ENCODE measurements at regions not wholly inside any gene's neighbourhood (a gene's known extent, or its start where the extent isn't known, plus 50 kb on each side); places are given as distances from the start of the nearest gene placed in this dataset.

DNA sequence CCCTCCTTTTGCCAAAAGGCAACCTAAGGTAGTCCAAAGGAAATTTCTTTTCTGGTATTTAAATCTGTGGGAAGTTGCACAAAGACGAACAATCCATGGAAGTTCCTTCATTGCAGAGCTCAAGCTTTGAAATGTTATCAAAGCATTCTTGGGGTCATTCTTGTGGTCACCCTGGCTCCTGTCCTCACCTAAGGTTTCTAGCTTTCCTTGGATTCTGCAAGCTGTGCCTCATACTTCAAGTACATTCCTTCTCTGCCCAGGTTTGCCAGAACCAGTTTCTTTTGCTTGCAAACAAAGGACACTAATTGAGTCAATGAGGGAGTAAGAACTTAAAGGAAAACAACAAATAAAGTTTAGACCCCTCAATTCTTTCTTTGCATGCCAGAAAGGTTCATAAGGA lies 329.8 kb upstream of the PDZRN3 start:
- TF ChIP-seq SMC3 (IDR thresholded peaks at IDR 0.05; ENCODE audit: borderline replicate concordance, low read length), result no peak
- TF ChIP-seq TAF1 (IDR thresholded peaks at IDR 0.05; ENCODE audit: borderline replicate concordance, low read depth, low read length), result no peak

Measured in GM12878 (cell line).